ENCODE measurements at regions not wholly inside any gene's neighbourhood (a gene's known extent, or its start where the extent isn't known, plus 50 kb on each side); places are given as distances from the start of the nearest gene placed in this dataset.

GRCh38 chr12:75709503-75709902 is 198.1 kb upstream of the KRR1 start:
- H3K9me3 ChIP-seq (ENCODE audit: control insufficient read depth, insufficient read depth, low read depth, low read length): no peaks in the 10 kb centered on the region
- no peak overlapping the region for H3K27ac ChIP-seq (ENCODE audit: extremely low read depth, low read depth, low read length)
- H3K36me3 ChIP-seq (ENCODE audit: control insufficient read depth in 2 of 2, insufficient read depth in 1 of 2, low read length in 2 of 2): no peaks in the 10 kb centered on the region
- CTCF ChIA-PET: interaction anchor here (1.1 kb wide), 1 partner anchor 11 kb away, joined by 3 read pairs; no protein-coding TSS in a partner anchor
- TF ChIP-seq FEZF1 (tag by site-specific recombination; IDR thresholded peaks at IDR 0.05) (no peak), ZNF549 (tag by site-specific recombination; IDR thresholded peaks at IDR 0.05) (no peak), ZNF561 (tag by site-specific recombination; IDR thresholded peaks at IDR 0.05; ENCODE audit: borderline replicate concordance) (no peak), ZNF214 (tag by site-specific recombination; IDR thresholded peaks at IDR 0.05; ENCODE audit: borderline replicate concordance) (no peak), ZNF518A (tag by site-specific recombination; conservative IDR thresholded peaks at IDR 0.05; ENCODE audit: low read depth) (no peak), ZNF449 (tag by site-specific recombination; IDR thresholded peaks at IDR 0.05) (no peak), ZNF2 (tag by site-specific recombination; IDR thresholded peaks at IDR 0.05) (no peak), TCF7L2 (IDR thresholded peaks at IDR 0.05; ENCODE audit: borderline replicate concordance, low read depth, low read length) (no peak), YY2 (tag by site-specific recombination; IDR thresholded peaks at IDR 0.05) (no peak), PRDM10 (tag by site-specific recombination; IDR thresholded peaks at IDR 0.05) (no peak), ZNF660 (tag by site-specific recombination; IDR thresholded peaks at IDR 0.05) (no peak), ZNF560 (tag by site-specific recombination; IDR thresholded peaks at IDR 0.05; ENCODE audit: borderline replicate concordance) (no peak), PATZ1 (tag by site-specific recombination; IDR thresholded peaks at IDR 0.05) (no peak), ZNF169 (tag by site-specific recombination; IDR thresholded peaks at IDR 0.05) (no peak), SALL2 (tag by site-specific recombination; IDR thresholded peaks at IDR 0.05; ENCODE audit: borderline replicate concordance) (no peak), ZNF404 (tag by site-specific recombination; IDR thresholded peaks at IDR 0.05) (no peak), ZBTB10 (tag by site-specific recombination; IDR thresholded peaks at IDR 0.05) (no peak)
- TF ChIP-seq, protein P1, sequence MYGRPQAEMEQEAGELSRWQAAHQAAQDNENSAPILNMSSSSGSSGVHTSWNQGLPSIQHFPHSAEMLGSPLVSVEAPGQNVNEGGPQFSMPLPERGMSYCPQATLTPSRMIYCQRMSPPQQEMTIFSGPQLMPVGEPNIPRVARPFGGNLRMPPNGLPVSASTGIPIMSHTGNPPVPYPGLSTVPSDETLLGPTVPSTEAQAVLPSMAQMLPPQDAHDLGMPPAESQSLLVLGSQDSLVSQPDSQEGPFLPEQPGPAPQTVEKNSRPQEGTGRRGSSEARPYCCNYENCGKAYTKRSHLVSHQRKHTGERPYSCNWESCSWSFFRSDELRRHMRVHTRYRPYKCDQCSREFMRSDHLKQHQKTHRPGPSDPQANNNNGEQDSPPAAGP (tag by site-specific recombination; IDR thresholded peaks at IDR 0.05): no peak
- H3K4me3 ChIP-seq (ENCODE audit: low read depth, low read length): no peak overlapping the region
- H3K4me1 ChIP-seq (ENCODE audit: control insufficient read depth, insufficient read depth, low read length): peaks cover 6% of the 10 kb centered on the region
- POLR2A ChIA-PET: no interaction called here
